SJSA1 (cell line): ENCODE measurements at regions not wholly inside any gene's neighbourhood (a gene's known extent, or its start where the extent isn't known, plus 50 kb on each side); places are given as distances from the start of the nearest gene placed in this dataset.
"Not testable (repeated sequence)": the region's sequence is repeated elsewhere in the genome, so short reads cannot be mapped to it uniquely, and the experiment has no call there.

Source experiments
- DNase-seq, 2 experiments: peaks; one replicate each; pipeline ENCODE4 v3.0.0-alpha.2; 2015 to 2020; ENCODE audit warnings: low spot score in 2 of 2, low read depth in 1 of 2
- H3K27ac ChIP-seq: fragments of 250-450 bp; sonication (Bioruptor Pico); 2 replicates; pipeline ENCODE4 v1.5.1; 2020; ENCODE audit warnings: mild to moderate bottlenecking, moderate library complexity
- H3K27me3 ChIP-seq: fragments of 250-450 bp; sonication (Bioruptor Pico); replicated peaks from 2 replicates; pipeline ENCODE4 v1.5.1; 2020; ENCODE audit warnings: mild to moderate bottlenecking, moderate library complexity
- H3K36me3 ChIP-seq: fragments of 250-450 bp; sonication (Bioruptor Pico); 2 replicates; pipeline ENCODE4 v1.5.1; 2020; ENCODE audit warnings: mild to moderate bottlenecking
- H3K4me1 ChIP-seq: fragments of 250-450 bp; sonication (Bioruptor Pico); replicated peaks from 2 replicates; pipeline ENCODE4 v1.6.1; 2021; ENCODE audit warnings: mild to moderate bottlenecking
- H3K4me3 ChIP-seq: fragments of 250-450 bp; sonication (Bioruptor Pico); 2 replicates; pipeline ENCODE4 v1.5.1; 2020; ENCODE audit warnings: mild to moderate bottlenecking
- H3K9me3 ChIP-seq: fragments of 250-450 bp; sonication (Bioruptor Pico); replicated peaks from 2 replicates; pipeline ENCODE4 v1.5.1; 2020; ENCODE audit warnings: mild to moderate bottlenecking

DNA sequence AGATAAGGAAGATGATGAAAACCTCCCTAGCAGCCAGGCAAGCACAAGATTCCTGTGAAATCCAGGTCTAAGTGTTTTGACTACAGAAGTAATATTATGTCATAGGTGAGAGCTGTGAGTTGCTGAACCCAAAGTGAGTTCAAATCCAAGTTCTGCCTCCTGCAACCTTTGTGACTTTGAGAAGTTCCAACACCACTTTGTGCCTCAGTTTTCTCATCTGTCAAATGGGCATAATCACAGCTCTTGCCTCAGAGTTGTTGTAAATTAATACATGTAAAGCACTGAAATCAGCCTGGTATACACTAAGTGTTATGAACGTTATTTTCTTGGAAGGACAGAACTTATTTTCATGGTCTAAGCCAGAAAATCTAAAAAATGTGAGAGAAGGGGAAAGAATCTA, 210.3 kb upstream of the FRG2C start:
- H3K27ac ChIP-seq, H3K36me3 ChIP-seq, DNase-seq: not testable (repeated sequence)

DNA sequence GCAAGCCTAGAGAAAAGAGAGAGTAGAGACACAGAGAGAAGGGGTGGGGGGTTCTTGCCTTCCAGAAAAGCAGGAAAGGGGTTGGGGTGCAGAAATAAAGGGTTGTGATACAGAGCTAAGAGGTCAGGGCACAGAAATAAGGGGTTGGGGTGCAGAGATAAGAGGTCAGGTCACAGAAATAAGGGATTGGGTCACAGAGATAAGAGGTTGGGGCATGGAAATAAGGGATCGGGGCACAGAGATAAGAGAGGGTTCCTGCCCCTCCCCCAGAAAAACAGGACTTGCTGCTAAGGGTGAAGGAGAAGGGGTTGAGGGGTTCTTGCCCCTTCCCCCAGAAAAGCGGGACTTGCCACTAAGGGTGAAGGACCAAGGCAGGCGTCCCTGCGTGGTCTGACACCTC, 189.6 kb upstream of the FRG2C start:
- not testable (repeated sequence) for H3K27me3 ChIP-seq, H3K4me1 ChIP-seq, H3K4me3 ChIP-seq, DNase-seq, H3K36me3 ChIP-seq, H3K27ac ChIP-seq, H3K9me3 ChIP-seq

More for the DNA sequence above, 210.3 kb upstream of the FRG2C start:
- not testable (repeated sequence) for H3K9me3 ChIP-seq, H3K27me3 ChIP-seq, H3K4me1 ChIP-seq, H3K4me3 ChIP-seq

DNA sequence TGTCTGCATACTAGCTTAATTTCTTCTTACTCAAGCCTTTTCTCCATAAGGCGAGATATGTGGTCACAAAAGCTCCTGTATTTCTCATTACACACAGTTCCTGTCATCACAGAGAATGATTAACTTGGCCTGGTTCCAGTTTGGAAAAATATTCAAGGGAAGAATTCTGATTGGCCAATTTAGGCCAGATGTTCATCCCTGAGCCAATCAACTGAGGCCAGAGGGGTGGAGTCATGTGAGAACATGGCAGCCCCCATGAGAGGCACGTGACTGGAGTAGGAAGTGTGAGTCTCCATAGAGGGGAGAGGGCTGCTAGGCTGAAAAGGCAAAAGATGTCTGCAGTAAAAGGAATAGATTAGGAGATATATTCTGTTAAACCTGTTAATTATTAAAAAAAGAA, 167.5 kb upstream of the FRG2C start:
- H3K36me3 ChIP-seq, H3K27me3 ChIP-seq, DNase-seq, H3K27ac ChIP-seq, H3K4me3 ChIP-seq, H3K9me3 ChIP-seq, H3K4me1 ChIP-seq: not testable (repeated sequence)

DNA sequence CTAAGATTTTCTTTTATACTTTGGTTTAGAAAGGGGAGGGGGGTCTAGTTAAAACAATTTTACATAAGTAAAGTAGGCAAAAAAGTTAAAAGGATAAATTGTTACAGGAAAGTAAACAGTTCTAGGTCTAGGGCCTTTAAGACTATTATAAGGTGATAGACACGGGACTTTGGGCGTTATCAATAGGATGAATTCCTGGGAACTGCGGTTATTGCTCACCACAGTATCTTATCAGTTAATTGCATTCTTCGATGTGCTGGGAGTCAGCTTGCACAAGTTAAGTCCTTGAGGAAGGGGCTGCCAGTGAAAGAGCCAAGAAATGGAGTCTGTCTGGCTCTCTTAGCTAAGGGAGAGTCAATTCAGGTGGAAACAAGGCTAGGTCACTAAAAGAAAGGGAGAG, 163.8 kb upstream of the FRG2C start:
- not testable (repeated sequence) for DNase-seq, H3K4me3 ChIP-seq, H3K27ac ChIP-seq, H3K4me1 ChIP-seq, H3K9me3 ChIP-seq, H3K36me3 ChIP-seq, H3K27me3 ChIP-seq

DNA sequence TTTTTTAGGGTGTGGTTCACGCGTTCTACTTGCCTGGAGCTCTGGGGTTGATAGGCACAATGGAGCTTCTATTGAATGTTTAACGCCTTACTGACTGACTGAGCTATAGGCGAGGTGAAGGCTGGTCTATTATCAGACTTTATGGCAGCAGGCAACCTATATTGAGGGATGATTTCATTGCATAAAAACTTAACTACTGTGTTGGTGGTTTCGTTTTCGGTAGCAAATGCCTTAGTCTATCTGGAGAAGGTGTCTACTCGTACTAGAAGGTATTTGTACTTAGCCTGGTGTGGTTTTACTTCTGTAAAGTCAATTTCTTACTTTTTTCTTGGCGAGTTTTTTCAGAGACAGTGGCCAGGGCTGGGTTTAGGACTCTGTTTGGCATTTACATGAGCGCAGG, 162.0 kb upstream of the FRG2C start:
- not testable (repeated sequence) for DNase-seq, H3K4me1 ChIP-seq, H3K9me3 ChIP-seq, H3K27ac ChIP-seq, H3K27me3 ChIP-seq, H3K36me3 ChIP-seq, H3K4me3 ChIP-seq

DNA sequence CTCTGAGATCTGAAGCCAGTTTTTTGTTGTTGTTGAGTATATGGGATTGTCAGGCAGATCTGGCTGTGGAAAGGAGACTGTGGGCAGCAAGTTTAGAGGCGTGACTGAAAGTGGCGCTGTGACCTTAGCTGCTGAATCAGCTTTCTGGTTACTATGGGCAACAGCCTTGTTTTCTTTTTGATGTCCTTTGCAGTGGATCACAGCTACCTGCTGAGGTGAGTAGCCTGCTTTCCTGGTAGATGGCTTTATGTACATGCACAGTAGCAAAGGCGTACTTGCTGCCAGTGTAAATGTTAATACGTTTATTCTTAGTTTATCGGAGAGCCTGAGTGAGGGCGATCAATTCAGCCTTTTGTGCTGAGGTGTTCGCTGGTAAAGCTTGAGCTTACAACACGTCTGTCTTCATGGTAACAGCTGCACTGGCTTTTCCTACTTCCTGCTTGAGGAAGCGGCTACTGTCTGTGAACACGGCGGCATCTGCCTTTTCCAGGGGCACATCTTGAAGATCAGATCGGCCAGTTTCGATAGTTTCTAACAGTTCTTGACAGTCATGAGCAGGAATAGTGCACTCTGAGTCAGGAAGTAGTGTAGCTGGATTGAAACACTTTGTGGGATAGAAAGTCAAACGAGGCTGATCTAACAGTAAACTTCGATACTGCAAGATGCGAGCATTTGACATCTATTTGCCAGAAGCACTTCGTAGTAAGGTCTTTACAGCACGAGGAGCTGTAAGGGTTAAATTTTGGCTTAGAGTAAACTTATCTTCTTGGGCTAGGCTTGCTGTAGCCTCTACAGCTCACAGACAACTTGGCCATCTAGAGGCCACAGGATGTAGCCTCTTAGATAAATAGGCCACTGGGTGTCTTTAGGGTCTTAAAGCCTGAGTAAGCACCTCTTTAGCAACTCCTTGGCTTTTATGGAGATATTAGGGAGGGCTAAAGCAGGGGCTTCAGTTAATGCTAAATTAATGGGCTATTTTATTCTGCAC, 161.1 kb upstream of the FRG2C start:
- not testable (repeated sequence) for H3K4me1 ChIP-seq, H3K27me3 ChIP-seq, DNase-seq, H3K4me3 ChIP-seq, H3K27ac ChIP-seq, H3K36me3 ChIP-seq, H3K9me3 ChIP-seq

DNA sequence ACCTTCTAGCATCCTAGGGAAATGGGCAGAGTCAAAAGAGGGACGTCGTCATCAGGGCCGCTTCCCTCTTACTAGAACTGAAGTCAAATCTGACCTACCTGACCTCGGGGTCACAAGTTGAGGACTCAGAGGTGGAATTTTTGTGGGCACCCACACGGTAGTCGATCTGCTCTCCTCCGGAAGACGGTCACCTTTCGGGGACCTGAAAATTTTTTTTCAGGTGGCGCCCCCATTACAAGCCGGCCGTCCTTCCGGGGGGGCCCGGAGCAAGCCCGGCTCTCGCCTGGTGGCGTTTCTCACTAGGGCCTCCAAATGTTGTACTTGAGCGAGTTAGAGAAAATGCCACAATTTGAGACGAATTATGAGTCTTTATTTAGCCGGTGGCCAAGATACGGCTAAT, 157.5 kb upstream of the FRG2C start:
- Histone ChIP-seq H3K36me3 (no peaks in the 10 kb centered on the region), H3K27me3 (no peaks in the 10 kb centered on the region), H3K27ac (no peak overlapping the region), H3K9me3 (no peaks in the 10 kb centered on the region), H3K4me3 (no peak overlapping the region), H3K4me1 (no peaks in the 10 kb centered on the region)
- DNase-seq = no peak

DNA sequence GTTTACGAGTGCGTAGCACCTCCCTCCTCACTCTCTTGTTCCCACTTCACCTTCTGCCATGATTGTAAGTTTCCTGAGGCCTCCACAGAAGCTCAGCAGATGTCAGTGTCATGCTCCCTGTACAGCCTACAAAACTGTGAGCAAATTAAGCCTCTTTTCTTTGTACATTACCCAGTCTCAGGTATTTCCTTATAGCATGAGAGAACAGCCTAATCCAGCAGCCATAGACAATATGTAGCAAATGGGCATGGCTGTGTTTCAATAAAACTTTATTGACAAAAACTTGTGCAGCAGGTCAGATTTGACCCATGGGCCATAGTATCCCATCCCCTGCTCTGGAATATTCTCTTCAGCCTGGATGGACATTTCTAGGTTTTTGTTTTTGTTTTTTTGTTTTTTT, 156.2 kb upstream of the FRG2C start:
- H3K9me3 ChIP-seq, H3K36me3 ChIP-seq, H3K4me3 ChIP-seq, DNase-seq, H3K27me3 ChIP-seq, H3K4me1 ChIP-seq, H3K27ac ChIP-seq: not testable (repeated sequence)

DNA sequence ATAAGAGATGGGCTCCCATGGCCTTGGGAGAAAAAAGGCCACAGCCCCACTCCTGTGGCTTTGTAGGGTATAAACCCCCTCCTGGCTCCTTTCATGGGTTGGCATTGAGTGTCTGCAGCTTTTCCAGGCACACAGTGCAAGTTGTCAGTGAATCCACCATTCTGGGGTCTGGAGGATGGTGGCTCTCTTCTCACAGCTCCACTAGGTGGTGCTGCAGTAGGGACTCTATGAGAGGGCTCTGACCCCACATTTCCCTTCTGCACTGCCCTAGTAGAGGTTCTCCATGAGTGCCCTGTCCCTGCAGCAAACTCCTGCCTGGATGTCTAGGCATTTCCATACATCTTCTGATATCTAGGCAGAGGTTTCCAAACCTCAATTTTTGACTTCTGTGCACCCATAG, 136.5 kb upstream of the FRG2C start:
- not testable (repeated sequence) for H3K36me3 ChIP-seq, H3K27ac ChIP-seq, H3K4me1 ChIP-seq, DNase-seq, H3K9me3 ChIP-seq, H3K4me3 ChIP-seq, H3K27me3 ChIP-seq

DNA sequence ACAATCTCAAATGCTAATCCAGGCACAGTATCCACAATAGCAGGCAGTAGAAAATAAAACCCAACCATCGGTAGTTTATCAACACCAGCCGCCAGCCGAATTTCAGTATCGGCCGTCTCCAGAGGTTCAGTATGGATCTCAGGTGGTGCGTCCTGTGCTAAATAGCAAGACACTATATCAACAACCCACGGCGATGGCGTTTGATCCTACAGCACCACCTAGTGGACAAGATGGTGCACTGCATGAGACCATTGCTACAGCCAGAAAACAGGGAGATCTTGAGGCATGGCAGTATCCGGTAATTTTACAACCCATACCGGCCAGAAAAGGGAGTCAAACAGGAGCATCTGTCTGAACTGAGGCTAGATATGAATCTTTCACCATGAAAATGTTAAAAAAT, 112.0 kb upstream of the FRG2C start:
- not testable (repeated sequence) for DNase-seq, H3K4me3 ChIP-seq, H3K27ac ChIP-seq, H3K9me3 ChIP-seq, H3K36me3 ChIP-seq, H3K27me3 ChIP-seq, H3K4me1 ChIP-seq

DNA sequence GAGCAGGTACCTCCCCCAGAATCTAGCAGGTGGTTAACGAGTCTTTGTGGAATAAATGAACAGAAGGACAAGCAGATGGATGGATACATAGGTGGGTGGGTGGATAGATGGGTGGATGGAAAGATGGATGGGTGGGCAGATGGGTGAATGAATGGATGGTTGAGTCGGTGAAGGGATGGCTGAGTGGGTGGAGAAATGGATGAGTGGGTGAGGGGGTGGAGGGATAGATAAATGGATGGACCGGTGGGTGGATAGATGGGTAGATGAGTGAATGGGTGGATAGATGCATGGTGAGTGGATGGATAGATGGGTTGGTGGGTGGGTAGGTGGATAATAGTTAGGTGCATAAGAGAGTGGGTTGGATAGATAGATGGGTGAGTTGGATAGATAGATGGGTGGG, 99.7 kb upstream of the FRG2C start:
- H3K36me3 ChIP-seq, H3K27ac ChIP-seq, H3K4me1 ChIP-seq, DNase-seq, H3K4me3 ChIP-seq, H3K27me3 ChIP-seq, H3K9me3 ChIP-seq: not testable (repeated sequence)

DNA sequence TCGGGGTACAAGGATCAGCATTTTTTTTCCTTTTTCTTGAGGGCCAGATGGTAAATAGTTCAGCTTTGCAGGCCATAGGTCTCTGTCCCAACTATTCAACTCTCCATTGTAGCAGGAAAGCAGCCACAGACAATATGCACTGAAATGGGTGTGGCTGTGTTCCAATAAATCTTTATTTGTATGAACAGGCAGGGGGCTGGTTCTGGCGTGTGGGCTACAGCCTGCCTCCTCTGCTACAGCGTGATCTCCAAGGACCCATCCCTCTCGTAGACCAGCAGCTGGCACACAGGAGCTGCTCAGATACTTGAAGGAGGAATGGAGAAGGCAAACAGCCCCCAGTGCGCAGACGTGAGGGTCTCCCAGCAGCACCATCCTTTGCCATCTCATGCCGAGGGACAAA, 91.8 kb upstream of the FRG2C start:
- not testable (repeated sequence) for H3K36me3 ChIP-seq, H3K4me3 ChIP-seq, H3K9me3 ChIP-seq, DNase-seq, H3K4me1 ChIP-seq, H3K27ac ChIP-seq, H3K27me3 ChIP-seq

DNA sequence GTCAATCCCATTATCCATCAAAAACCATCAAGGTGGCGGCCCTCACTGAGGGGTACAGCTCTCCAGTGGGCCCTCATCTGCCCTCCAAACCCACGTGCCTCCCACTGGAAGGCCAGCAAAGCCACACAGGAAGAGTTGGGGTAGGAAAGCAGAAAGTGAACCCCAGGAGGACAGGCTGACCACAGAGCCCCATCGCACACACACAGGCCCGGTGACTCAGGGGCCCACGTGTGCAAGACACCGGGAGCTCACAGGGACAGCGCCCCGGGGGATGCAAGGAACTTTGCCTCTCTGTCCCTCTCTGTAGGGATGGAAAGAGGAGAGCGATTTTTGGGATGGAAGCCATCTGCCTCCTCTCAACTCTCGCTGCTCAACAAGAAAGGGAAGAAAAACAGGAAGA, 85.0 kb upstream of the FRG2C start:
- not testable (repeated sequence) for H3K36me3 ChIP-seq, H3K4me1 ChIP-seq, H3K27me3 ChIP-seq, H3K4me3 ChIP-seq, H3K9me3 ChIP-seq, DNase-seq, H3K27ac ChIP-seq

DNA sequence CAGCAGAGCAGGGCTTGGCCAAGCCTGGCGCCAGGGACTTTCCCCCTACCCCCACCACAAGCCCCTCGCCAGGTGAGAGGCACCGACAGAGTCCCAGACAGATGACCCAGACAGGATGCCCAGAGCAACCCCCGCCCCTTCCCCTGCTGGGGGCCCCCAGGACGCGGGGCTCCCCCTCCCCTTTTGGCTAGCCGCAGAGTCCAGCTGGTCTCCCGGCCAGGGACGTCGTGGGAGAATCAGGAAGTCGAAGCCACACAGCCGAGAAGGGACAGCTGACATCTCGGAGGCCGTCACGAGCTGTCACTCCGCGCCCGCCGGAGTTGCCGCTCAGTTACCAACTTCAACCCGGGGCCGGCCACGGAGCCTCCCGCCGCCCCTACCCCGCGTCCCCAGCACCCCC, 84.6 kb upstream of the FRG2C start:
- H3K4me1 ChIP-seq, H3K27ac ChIP-seq, H3K36me3 ChIP-seq, DNase-seq, H3K9me3 ChIP-seq, H3K27me3 ChIP-seq, H3K4me3 ChIP-seq: not testable (repeated sequence)
